Loucy (cell line): ENCODE measurements at regions not wholly inside any gene's neighbourhood (a gene's known extent, or its start where the extent isn't known, plus 50 kb on each side); places are given as distances from the start of the nearest gene placed in this dataset.

Source experiments
- H2AFZ ChIP-seq: fragments of 200-600 bp; sonication (generic); 2 replicates; pipeline ENCODE4 v1.6.0; 2016; ENCODE audit warnings: antibody characterized with exemption, mild to moderate bottlenecking, low read length, moderate library complexity
- H3F3A ChIP-seq: fragments of 200-600 bp; 2 replicates; pipeline ENCODE4 v1.6.0; 2016; ENCODE audit warnings: antibody characterized with exemption, low read depth, mild to moderate bottlenecking
- H3K27me3 ChIP-seq: fragments of 200-600 bp; sonication (generic); 2 replicates; pipeline ENCODE4 v1.6.1; 2014; ENCODE audit warnings: low read length, mild to moderate bottlenecking; ENCODE audit not compliant: insufficient read depth, poor library complexity, severe bottlenecking
- H3K36me3 ChIP-seq: fragments of 200-600 bp; sonication (generic); 2 replicates; pipeline ENCODE4 v1.6.1; 2016; ENCODE audit warnings: low read length; ENCODE audit not compliant: insufficient read depth
- H3K4me1 ChIP-seq: fragments of 200-600 bp; sonication (generic); 2 replicates; pipeline ENCODE4 v1.5.1; 2014; ENCODE audit warnings: low read length, mild to moderate bottlenecking; ENCODE audit not compliant: insufficient read depth, poor library complexity, severe bottlenecking
- H3K4me2 ChIP-seq: fragments of 200-600 bp; sonication (generic); 2 replicates; pipeline ENCODE4 v1.6.0; 2014; ENCODE audit warnings: antibody characterized with exemption, low read length, low read depth, mild to moderate bottlenecking; ENCODE audit not compliant: poor library complexity, severe bottlenecking
- H3K4me3 ChIP-seq: fragments of 200-600 bp; sonication (generic); 2 replicates; pipeline ENCODE4 v1.5.1; 2014; ENCODE audit warnings: low read length, mild to moderate bottlenecking, mixed read lengths; ENCODE audit not compliant: poor library complexity, severe bottlenecking
- H3K79me2 ChIP-seq: fragments of 200-600 bp; sonication (generic); 2 replicates; pipeline ENCODE4 v1.6.1; 2014; ENCODE audit warnings: low read length; ENCODE audit not compliant: insufficient read depth
- H3K9ac ChIP-seq: fragments of 200-600 bp; sonication (generic); 2 replicates; pipeline ENCODE4 v1.6.0; 2014; ENCODE audit warnings: mild to moderate bottlenecking, low read depth, low read length, moderate library complexity; ENCODE audit not compliant: poor library complexity, severe bottlenecking
- H3K9me2 ChIP-seq: fragments of 200-600 bp; sonication (generic); replicated peaks from 2 replicates; pipeline ENCODE4 v1.6.1; 2016; ENCODE audit warnings: low read depth, low read length, mixed read lengths
- H3K9me3 ChIP-seq: fragments of 200-600 bp; sonication (generic); 2 replicates; pipeline ENCODE4 v1.6.1; 2014; ENCODE audit warnings: mild to moderate bottlenecking, antibody characterized with exemption, low read length, low read depth; ENCODE audit not compliant: insufficient read depth
- H4K20me1 ChIP-seq: fragments of 200-600 bp; sonication (generic); 2 replicates; pipeline ENCODE4 v1.6.0; 2014; ENCODE audit warnings: antibody characterized with exemption, low read length, mild to moderate bottlenecking; ENCODE audit not compliant: insufficient read depth, poor library complexity, severe bottlenecking
- CTCF ChIP-seq: fragments of 200-600 bp; sonication (generic); conservative IDR thresholded peaks from 2 replicates; pipeline ENCODE4 v1.5.1; 2014; ENCODE audit warnings: mild to moderate bottlenecking, antibody characterized with exemption, low read length
- EZH2phosphoT487 ChIP-seq: fragments of 200-600 bp; IDR thresholded peaks from 2 replicates; pipeline ENCODE4 v1.6.1; 2018; ENCODE audit warnings: antibody characterized with exemption, mild to moderate bottlenecking, moderate library complexity, borderline replicate concordance

GRCh38 chr3:182617500-182617899, 175.8 kb upstream of the ATP11B start:
- H3K9ac ChIP-seq: no peak overlapping the region
- H3F3A ChIP-seq: no peaks in the 10 kb centered on the region
- no peaks in the 10 kb centered on the region for H3K4me1 ChIP-seq
- no peak overlapping the region for H3K4me3 ChIP-seq
- no peak for TF ChIP-seq EZH2phosphoT487
- TF ChIP-seq CTCF: no peak
- no peaks in the 10 kb centered on the region for H3K27me3 ChIP-seq
- H3K9me3 ChIP-seq: no peaks in the 10 kb centered on the region
- no peaks in the 10 kb centered on the region for H3K79me2 ChIP-seq
- no peaks in the 10 kb centered on the region for H4K20me1 ChIP-seq
- no peak overlapping the region for H2AFZ ChIP-seq
- no peak overlapping the region for H3K4me2 ChIP-seq
- no peaks in the 10 kb centered on the region for H3K36me3 ChIP-seq
- H3K9me2 ChIP-seq: no peaks in the 10 kb centered on the region

GRCh38 chr3:182618085-182618732, 175.1 kb upstream of the ATP11B start:
- Histone ChIP-seq H4K20me1 (no peaks in the 10 kb centered on the region), H3K9me2 (no peaks in the 10 kb centered on the region), H3K27me3 (no peaks in the 10 kb centered on the region), H3F3A (no peaks in the 10 kb centered on the region), H3K36me3 (no peaks in the 10 kb centered on the region), H3K4me1 (no peaks in the 10 kb centered on the region), H3K9me3 (no peaks in the 10 kb centered on the region), H3K4me3 (no peak overlapping the region), H3K79me2 (no peaks in the 10 kb centered on the region), H2AFZ (no peak overlapping the region), H3K4me2 (no peak overlapping the region), H3K9ac (no peak overlapping the region)
- TF ChIP-seq EZH2phosphoT487: no peak
- TF ChIP-seq CTCF: peak; percentile 96

GRCh38 chr3:182618981-182619591, 174.2 kb upstream of the ATP11B start:
- H3K36me3 ChIP-seq: no peaks in the 10 kb centered on the region
- TF ChIP-seq EZH2phosphoT487: no peak
- TF ChIP-seq CTCF: no peak
- H3K4me2 ChIP-seq: no peak overlapping the region
- no peaks in the 10 kb centered on the region for H4K20me1 ChIP-seq
- no peaks in the 10 kb centered on the region for H3K9me3 ChIP-seq
- H3K9me2 ChIP-seq: no peaks in the 10 kb centered on the region
- H3K4me3 ChIP-seq: no peak overlapping the region
- no peaks in the 10 kb centered on the region for H3K27me3 ChIP-seq
- no peak overlapping the region for H3K9ac ChIP-seq
- no peaks in the 10 kb centered on the region for H3K79me2 ChIP-seq
- H3K4me1 ChIP-seq: no peaks in the 10 kb centered on the region
- H2AFZ ChIP-seq: no peak overlapping the region
- no peaks in the 10 kb centered on the region for H3F3A ChIP-seq
